Type B pancreatic cell (in vitro differentiated cells): ENCODE measurements at regions not wholly inside any gene's neighbourhood (a gene's known extent, or its start where the extent isn't known, plus 50 kb on each side); places are given as distances from the start of the nearest gene placed in this dataset.

Source experiments
- DNase-seq: peaks from one replicate; pipeline ENCODE4 v3.0.0; 2021; ENCODE audit warnings: mixed read lengths; ENCODE audit not compliant: unreplicated experiment; ENCODE audit errors: extremely low spot score
- H3K27ac Mint-ChIP-seq: 2 replicates; pipeline ENCODE4 v1.8.0; 2021; ENCODE audit warnings: mild to moderate bottlenecking, mixed read lengths
- H3K27me3 Mint-ChIP-seq: 2 replicates; pipeline ENCODE4 v1.8.0; 2021; ENCODE audit warnings: mixed read lengths
- H3K36me3 Mint-ChIP-seq: 2 replicates; pipeline ENCODE4 v1.8.0; 2021; ENCODE audit warnings: mixed read lengths
- H3K4me1 Mint-ChIP-seq: one replicate; pipeline ENCODE4 v1.8.0; 2021; ENCODE audit warnings: mixed read lengths; ENCODE audit not compliant: unreplicated experiment
- H3K4me3 Mint-ChIP-seq: 2 replicates; pipeline ENCODE4 v1.8.0; 2021; ENCODE audit warnings: mild to moderate bottlenecking, mixed read lengths
- H3K9me3 Mint-ChIP-seq: 2 replicates; pipeline ENCODE4 v1.8.0; 2021; ENCODE audit warnings: mixed read lengths
- TF ChIP-seq, protein P1 (sequence below): fragments of 200-600 bp; sonication (generic); conservative IDR thresholded peaks from 2 replicates; pipeline ENCODE4 v1.5.0; 2021; ENCODE audit warnings: antibody characterized with exemption, mild to moderate bottlenecking

- Mint-ChIP-seq H3K4me1 (no peaks in the 10 kb centered on the region), H3K36me3 (no peaks in the 10 kb centered on the region), H3K4me3 (no peak overlapping the region), H3K9me3 (no peaks in the 10 kb centered on the region), H3K27ac (no peak overlapping the region), H3K27me3 (no peaks in the 10 kb centered on the region)
- DNase-seq = no peak
- TF ChIP-seq, protein P1, sequence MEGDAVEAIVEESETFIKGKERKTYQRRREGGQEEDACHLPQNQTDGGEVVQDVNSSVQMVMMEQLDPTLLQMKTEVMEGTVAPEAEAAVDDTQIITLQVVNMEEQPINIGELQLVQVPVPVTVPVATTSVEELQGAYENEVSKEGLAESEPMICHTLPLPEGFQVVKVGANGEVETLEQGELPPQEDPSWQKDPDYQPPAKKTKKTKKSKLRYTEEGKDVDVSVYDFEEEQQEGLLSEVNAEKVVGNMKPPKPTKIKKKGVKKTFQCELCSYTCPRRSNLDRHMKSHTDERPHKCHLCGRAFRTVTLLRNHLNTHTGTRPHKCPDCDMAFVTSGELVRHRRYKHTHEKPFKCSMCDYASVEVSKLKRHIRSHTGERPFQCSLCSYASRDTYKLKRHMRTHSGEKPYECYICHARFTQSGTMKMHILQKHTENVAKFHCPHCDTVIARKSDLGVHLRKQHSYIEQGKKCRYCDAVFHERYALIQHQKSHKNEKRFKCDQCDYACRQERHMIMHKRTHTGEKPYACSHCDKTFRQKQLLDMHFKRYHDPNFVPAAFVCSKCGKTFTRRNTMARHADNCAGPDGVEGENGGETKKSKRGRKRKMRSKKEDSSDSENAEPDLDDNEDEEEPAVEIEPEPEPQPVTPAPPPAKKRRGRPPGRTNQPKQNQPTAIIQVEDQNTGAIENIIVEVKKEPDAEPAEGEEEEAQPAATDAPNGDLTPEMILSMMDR = no peak
These were observed 204.9 kb upstream of the SAMSN1 start for GRCh38 chr21:14751011-14751410.

GRCh38 chr21:14750041-14750440 lies 203.9 kb upstream of the SAMSN1 start:
- Mint-ChIP-seq H3K4me3 (no peak overlapping the region), H3K27ac (no peak overlapping the region), H3K9me3 (no peaks in the 10 kb centered on the region), H3K4me1 (no peaks in the 10 kb centered on the region), H3K36me3 (no peaks in the 10 kb centered on the region), H3K27me3 (no peaks in the 10 kb centered on the region)
- DNase-seq = no peak
- TF ChIP-seq, protein P1 = no peak

- Mint-ChIP-seq H3K4me3 (no peak overlapping the region), H3K4me1 (no peaks in the 10 kb centered on the region), H3K9me3 (no peaks in the 10 kb centered on the region), H3K36me3 (no peaks in the 10 kb centered on the region), H3K27ac (no peak overlapping the region), H3K27me3 (no peaks in the 10 kb centered on the region)
- TF ChIP-seq, protein P1 = no peak
- DNase-seq = no peak
These were observed 202.5 kb upstream of the SAMSN1 start for GRCh38 chr21:14748662-14749061.

- H3K36me3 Mint-ChIP-seq = no peaks in the 10 kb centered on the region
- TF ChIP-seq, protein P1 = no peak
- H3K9me3 Mint-ChIP-seq = no peaks in the 10 kb centered on the region
- H3K27ac Mint-ChIP-seq = no peak overlapping the region
- H3K4me3 Mint-ChIP-seq = no peak overlapping the region
- H3K27me3 Mint-ChIP-seq = no peaks in the 10 kb centered on the region
- DNase-seq = no peak
- H3K4me1 Mint-ChIP-seq = no peaks in the 10 kb centered on the region
These were observed 198.3 kb upstream of the SAMSN1 start for GRCh38 chr21:14744368-14744767.

- no peaks in the 10 kb centered on the region for H3K27me3 Mint-ChIP-seq
These were observed 196.0 kb upstream of the SAMSN1 start for GRCh38 chr21:14742119-14742518.

More at GRCh38 chr21:14742119-14742518, 196.0 kb upstream of the SAMSN1 start:
- no peak overlapping the region for H3K27ac Mint-ChIP-seq
- H3K4me3 Mint-ChIP-seq = no peak overlapping the region
- H3K9me3 Mint-ChIP-seq = no peaks in the 10 kb centered on the region
- TF ChIP-seq, protein P1 = no peak
- peaks cover 4% of the 10 kb centered on the region for H3K4me1 Mint-ChIP-seq
- H3K36me3 Mint-ChIP-seq = no peaks in the 10 kb centered on the region
- DNase-seq = no peak
